ENCODE measurements at regions not wholly inside any gene's neighbourhood (a gene's known extent, or its start where the extent isn't known, plus 50 kb on each side); places are given as distances from the start of the nearest gene placed in this dataset.

DNA sequence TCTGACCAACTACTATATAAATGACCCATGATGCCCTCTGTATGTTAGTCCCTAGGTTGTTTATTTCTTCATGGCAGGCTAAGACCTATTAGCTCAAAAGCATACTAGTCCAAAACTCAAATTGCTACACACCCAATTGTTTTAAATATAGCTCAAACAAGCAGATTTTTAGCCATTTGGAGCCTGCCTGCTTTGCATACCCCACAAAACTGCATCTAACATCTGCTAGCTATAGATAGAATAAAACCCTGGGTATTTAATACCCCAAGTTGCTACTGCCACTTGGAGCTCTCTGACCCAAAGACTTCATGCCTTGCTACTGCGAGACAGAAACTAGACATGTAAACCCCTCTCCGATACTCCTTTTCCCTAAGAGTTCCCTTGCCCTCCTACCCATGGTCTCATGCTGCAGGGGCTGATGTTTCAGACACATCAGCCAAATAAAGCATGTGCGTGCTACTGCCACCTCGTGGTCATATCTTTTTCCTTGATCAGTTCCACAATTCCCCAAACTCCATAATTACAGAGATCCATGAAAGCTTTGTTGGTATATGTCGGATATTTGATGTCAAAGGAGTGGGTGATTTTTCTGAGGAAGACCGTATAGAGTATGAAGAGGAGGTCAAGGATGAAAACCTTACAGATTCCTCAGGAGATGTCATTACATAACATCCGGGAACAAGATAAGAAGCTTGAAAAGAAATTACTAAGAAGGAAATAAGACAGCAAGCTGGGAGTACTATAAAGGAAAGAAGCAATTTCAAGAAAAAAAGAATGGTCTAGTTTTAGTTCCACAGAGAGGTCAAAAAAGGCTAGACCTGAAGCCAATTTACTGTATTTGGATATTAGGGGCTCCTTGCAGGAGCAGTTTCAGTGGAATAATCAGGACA is 386.6 kb downstream of the SH2D4B start:
- Histone ChIP-seq H3K4me1 (ENCODE audit: insufficient read depth) (no peaks in the 10 kb centered on the region), H3K4me3 (no peak overlapping the region), H3K27ac (no peak overlapping the region), H3K9me3 (no peaks in the 10 kb centered on the region), H3K36me3 (no peaks in the 10 kb centered on the region), H3K27me3 (no peaks in the 10 kb centered on the region)
- DNase-seq: peak in 3 of 5 donors; percentile 20 to 23 (median 21)
- intact Hi-C loops (cut with DNase I): no loop called here
- TF ChIP-seq CTCF (IDR thresholded peaks at IDR 0.05) (peak in 1 of 3 donors; percentile 18), EP300 (IDR thresholded peaks at IDR 0.05) (no peak), POLR2A (IDR thresholded peaks at IDR 0.05) (no peak)
- WGBS, 3 donors: 31 to 37% (median 32%) methylated on average over 7 of the region's 7 CpGs

GRCh38 chr10:80927419-80928078 is 389.8 kb downstream of the SH2D4B start:
- no peaks in the 10 kb centered on the region for H3K27me3 ChIP-seq
- whole genome bisulfite sequencing, 3 donors: 40 to 57% (median 43%) methylated on average over 5 of the region's 5 CpGs
- H3K4me3 ChIP-seq: no peak overlapping the region
- intact Hi-C loops (cut with DNase I): no loop called here
- TF ChIP-seq POLR2A (IDR thresholded peaks at IDR 0.05) (no peak), CTCF (IDR thresholded peaks at IDR 0.05) (no peak), EP300 (IDR thresholded peaks at IDR 0.05) (no peak)
- no peaks in the 10 kb centered on the region for H3K4me1 ChIP-seq (ENCODE audit: insufficient read depth)
- no peak overlapping the region for H3K27ac ChIP-seq
- no peaks in the 10 kb centered on the region for H3K9me3 ChIP-seq
- no peak for DNase-seq
- H3K36me3 ChIP-seq: no peaks in the 10 kb centered on the region

- Histone ChIP-seq H3K27ac (no peak overlapping the region), H3K27me3 (no peaks in the 10 kb centered on the region), H3K9me3 (no peaks in the 10 kb centered on the region), H3K4me1 (ENCODE audit: insufficient read depth) (no peaks in the 10 kb centered on the region), H3K4me3 (no peak overlapping the region), H3K36me3 (no peaks in the 10 kb centered on the region)
- DNase-seq: no peak
- WGBS, 3 donors: 58 to 72% (median 60%) methylated on average over 1 of the region's 1 CpG
- intact Hi-C loops (cut with DNase I): no loop called here
- TF ChIP-seq EP300 (IDR thresholded peaks at IDR 0.05): no peak
- no peak for TF ChIP-seq POLR2A (IDR thresholded peaks at IDR 0.05)
- no peak for TF ChIP-seq CTCF (IDR thresholded peaks at IDR 0.05)
These were observed 401.2 kb downstream of the SH2D4B start for GRCh38 chr10:80938903-80939302.

DNA sequence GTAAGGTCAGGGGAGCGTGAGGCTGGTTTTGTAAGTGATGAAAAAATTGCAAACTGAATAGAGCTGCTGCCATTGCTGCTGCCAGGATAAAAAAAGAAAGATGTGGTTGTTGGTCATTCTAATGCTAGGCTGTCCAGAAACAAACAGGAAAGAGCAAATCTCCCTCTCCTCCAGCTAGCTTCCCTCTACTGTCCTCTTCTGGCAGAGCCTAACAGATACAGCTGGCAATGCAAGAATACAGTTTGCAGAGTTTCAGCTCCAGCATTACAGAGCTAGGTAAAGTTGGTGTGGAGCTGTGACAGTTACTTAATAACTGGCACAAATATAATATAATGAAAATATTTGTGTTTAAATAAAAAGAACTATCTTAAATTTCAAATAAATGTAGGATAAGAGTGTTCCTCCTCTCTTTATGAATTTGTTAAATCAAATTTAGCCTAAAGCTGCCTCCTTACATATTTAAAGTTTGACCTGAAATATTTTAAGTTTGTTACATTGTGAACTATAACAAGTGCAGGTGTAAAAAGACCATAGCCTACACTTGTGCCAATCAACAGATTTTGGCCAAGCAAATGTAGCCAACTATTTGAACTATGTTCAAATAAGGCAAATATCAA is 407.7 kb downstream of the SH2D4B start:
- no peaks in the 10 kb centered on the region for H3K4me1 ChIP-seq (ENCODE audit: insufficient read depth)
- DNase-seq: no peak
- no peak overlapping the region for H3K4me3 ChIP-seq
- 27 to 44% (median 33%) methylated on average over 1 of the region's 1 CpG for WGBS, 3 donors
- no peaks in the 10 kb centered on the region for H3K36me3 ChIP-seq
- TF ChIP-seq CTCF (IDR thresholded peaks at IDR 0.05): no peak
- TF ChIP-seq EP300 (IDR thresholded peaks at IDR 0.05): no peak
- no peak for TF ChIP-seq POLR2A (IDR thresholded peaks at IDR 0.05)
- intact Hi-C loops (cut with DNase I): no loop called here
- H3K27ac ChIP-seq: no peak overlapping the region
- H3K27me3 ChIP-seq: no peaks in the 10 kb centered on the region
- H3K9me3 ChIP-seq: no peaks in the 10 kb centered on the region
